Testis (tissue), 2 donors: ENCODE measurements at regions not wholly inside any gene's neighbourhood (a gene's known extent, or its start where the extent isn't known, plus 50 kb on each side); places are given as distances from the start of the nearest gene placed in this dataset.

ENCODE experiments used
- DNase-seq: peaks from one replicate; pipeline ENCODE4 v3.0.0-alpha.2; 2019
- H3K27ac ChIP-seq, 2 donors: fragments of 200-600 bp; sonication (generic); one replicate each; pipeline ENCODE4 v1.5.1; 2019
- H3K27me3 ChIP-seq: fragments of 200-600 bp; sonication (generic); one replicate; pipeline ENCODE4 v1.5.1; 2019
- H3K36me3 ChIP-seq: fragments of 200-600 bp; sonication (generic); one replicate; pipeline ENCODE4 v1.5.1; 2017; ENCODE audit warnings: low read depth; ENCODE audit errors: missing control alignments
- H3K4me1 ChIP-seq: fragments of 200-600 bp; sonication (generic); one replicate; pipeline ENCODE4 v1.5.1; 2019
- H3K4me3 ChIP-seq, 2 donors: fragments of 200-600 bp; sonication (generic); one replicate each; pipeline ENCODE4 v1.5.1; 2017 to 2019
- H3K9me3 ChIP-seq: fragments of 200-600 bp; sonication (generic); one replicate; pipeline ENCODE4 v1.5.1; 2017
- CTCF ChIP-seq, 3 experiments: fragments of 450-650 bp in 2 of 3; fragments of 200-600 bp in 1 of 3; sonication (generic) in 1 of 3; IDR thresholded peaks; one replicate each; pipeline ENCODE4 v1.5.1; 2016 to 2019; ENCODE audit warnings: antibody characterized with exemption in 3 of 3, mild to moderate bottlenecking in 2 of 3, moderate library complexity in 1 of 3
- POLR2A ChIP-seq: fragments of 450-650 bp; IDR thresholded peaks from one replicate; pipeline ENCODE4 v1.6.1; 2017; ENCODE audit warnings: antibody characterized with exemption, mild to moderate bottlenecking, moderate library complexity
- WGBS, 2 donors: methylation state at CpG; one replicate each; pipeline ENCODE4 v1.1.5; 2018; 5-methylcytosine and 5-hydroxymethylcytosine counted together
- intact Hi-C: fragments of 100-400 bp; cut with DNase I; formaldehyde crosslinking; loops from one replicate; pipeline ENCODE4 v1.15.1; 2023; ENCODE audit warnings: low total_unique reads

- intact Hi-C loops = loop anchor here (5.0 kb wide), 1 partner anchor 112 kb away; no protein-coding TSS in a partner anchor
- TF ChIP-seq CTCF (IDR thresholded peaks at IDR 0.05) (no peak), POLR2A (no peak)
These were observed 105.2 kb upstream of the ATF7IP start for GRCh38 chr12:14260011-14260993.

GRCh38 chr12:14261096-14261495 lies 104.4 kb upstream of the ATF7IP start:
- intact Hi-C loops = loop anchor here (5.0 kb wide), 1 partner anchor 111 kb away; no protein-coding TSS in a partner anchor
- DNase-seq = no peak
- H3K4me3 ChIP-seq = peak overlapping the region in 1 of 2 donors; percentile 27
- no peak for TF ChIP-seq POLR2A
- TF ChIP-seq CTCF (IDR thresholded peaks at IDR 0.05) = no peak
- H3K9me3 ChIP-seq = no peaks in the 10 kb centered on the region
- no peaks in the 10 kb centered on the region for H3K27me3 ChIP-seq
- peak overlapping the region; percentile 89 to 96 for H3K27ac ChIP-seq
- H3K36me3 ChIP-seq = no peaks in the 10 kb centered on the region
- peaks cover 50% of the 10 kb centered on the region for H3K4me1 ChIP-seq
- 32 to 59% methylated on average over 4 to 6 of the region's 6 CpGs for WGBS, 2 donors

More at GRCh38 chr12:14260011-14260993, 105.2 kb upstream of the ATF7IP start:
- Histone ChIP-seq H3K4me1 (peaks cover 54% of the 10 kb centered on the region), H3K27me3 (no peaks in the 10 kb centered on the region), H3K27ac (peak overlapping the region; percentile 89 to 96), H3K4me3 (peak overlapping the region; percentile 1 to 27), H3K9me3 (no peaks in the 10 kb centered on the region), H3K36me3 (no peaks in the 10 kb centered on the region)
- 5 to 7% methylated on average over 28 to 31 of the region's 31 CpGs for WGBS, 2 donors
- DNase-seq = peak; percentile 91

- H3K27ac ChIP-seq = peak overlapping the region in 1 of 2 donors; percentile 37
- intact Hi-C loops = loop anchor here (5.0 kb wide), 1 partner anchor 110 kb away; no protein-coding TSS in a partner anchor
- no peak for TF ChIP-seq POLR2A
- TF ChIP-seq CTCF (IDR thresholded peaks at IDR 0.05) = no peak
These were observed 103.6 kb upstream of the ATF7IP start for GRCh38 chr12:14261861-14262260.

GRCh38 chr12:14262771-14263511 lies 102.5 kb upstream of the ATF7IP start:
- intact Hi-C loops = loop anchor here (5.0 kb wide), 1 partner anchor 109 kb away; no protein-coding TSS in a partner anchor
- no peak for DNase-seq
- Histone ChIP-seq H3K9me3 (no peaks in the 10 kb centered on the region), H3K4me3 (no peak overlapping the region), H3K36me3 (no peaks in the 10 kb centered on the region), H3K27ac (peak overlapping the region in 1 of 2 donors; percentile 37), H3K27me3 (no peaks in the 10 kb centered on the region), H3K4me1 (peaks cover 33% of the 10 kb centered on the region)
- WGBS, 2 donors = 88 to 90% methylated on average over 7 of the region's 7 CpGs
- TF ChIP-seq CTCF (IDR thresholded peaks at IDR 0.05) = no peak
- no peak for TF ChIP-seq POLR2A

More at GRCh38 chr12:14261861-14262260, 103.6 kb upstream of the ATF7IP start:
- Histone ChIP-seq H3K9me3 (no peaks in the 10 kb centered on the region), H3K36me3 (no peaks in the 10 kb centered on the region), H3K27me3 (no peaks in the 10 kb centered on the region), H3K4me3 (no peak overlapping the region), H3K4me1 (peaks cover 44% of the 10 kb centered on the region)
- WGBS, 2 donors = 84 to 95% methylated on average over 2 of the region's 2 CpGs
- DNase-seq = no peak
